ENCODE measurements at regions not wholly inside any gene's neighbourhood (a gene's known extent, or its start where the extent isn't known, plus 50 kb on each side); places are given as distances from the start of the nearest gene placed in this dataset.

DNA sequence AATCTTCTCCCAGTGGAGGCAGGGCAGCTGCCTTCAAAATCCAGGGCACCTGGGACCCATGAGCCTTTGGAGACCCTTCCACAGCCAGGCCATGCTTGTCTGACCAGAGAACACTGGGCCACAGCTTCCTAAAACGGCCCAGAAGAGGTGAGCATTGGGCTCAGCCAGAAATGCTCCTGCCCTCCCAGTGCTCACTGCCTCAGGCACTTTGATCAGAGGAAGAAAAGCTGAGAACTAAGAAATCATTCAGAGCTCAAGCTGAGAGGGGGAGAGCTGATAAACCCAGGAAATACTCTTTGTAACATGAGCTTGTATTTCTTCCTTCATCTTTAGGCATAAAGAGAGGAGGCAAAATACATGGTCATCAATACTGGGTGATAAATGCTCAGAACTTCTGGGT, 365.5 kb upstream of the KLHL29 start:
- BruUV-seq (replicated peaks): no TSS peak
- Histone ChIP-seq H3K27me3 (ENCODE audit: control insufficient read depth in 1 of 2, insufficient read depth in 2 of 2, low read length in 2 of 2) (no peaks in the 10 kb centered on the region), H4K20me1 (ENCODE audit: insufficient read depth, low read length) (no peaks in the 10 kb centered on the region), H2AFZ (ENCODE audit: low read length) (no peak overlapping the region), H3K27ac (ENCODE audit: extremely low read length, insufficient read depth, low read length) (no peak overlapping the region), H3K4me3 (replicated peaks in 1 of 3; ENCODE audit: insufficient read depth in 1 of 3, low read depth in 2 of 3, low read length in 3 of 3) (no peak overlapping the region), H3K9ac (ENCODE audit: insufficient read depth, low read depth, low read length) (no peak overlapping the region), H3K36me3 (replicated peaks in 1 of 2; ENCODE audit: control insufficient read depth in 1 of 2, insufficient read depth in 2 of 2, low read length in 2 of 2) (no peaks in the 10 kb centered on the region), H3K79me2 (ENCODE audit: insufficient read depth, low read length) (no peaks in the 10 kb centered on the region), H3K4me2 (ENCODE audit: low read depth, low read length) (no peak overlapping the region), H3K9me3 (ENCODE audit: low read length) (no peaks in the 10 kb centered on the region), H3K4me1 (ENCODE audit: insufficient read depth, low read length) (no peaks in the 10 kb centered on the region)
- FAIRE-seq (no peak), ATAC-seq (no peak), DNase-seq (ENCODE audit: low spot score) (no peak)
- intact Hi-C loops (cut with micrococcal nuclease; ENCODE audit: unreplicated experiment) (no loop called here), in situ Hi-C loops (cut with HindIII; ENCODE audit: extremely low pct_ligation_motif_present, low pct_unique_long_range_greater_than_20kb) (no loop called here)
- POLR2A ChIA-PET: no interaction called here
- WGBS (ENCODE audit: low lambda C conversion rate): 0% methylated on average over 1 of the region's 1 CpG
- CTCF ChIA-PET (ENCODE audit: low intra/inter-chr PET ratio, low total read pairs): no interaction called here
- no peak for TF ChIP-seq CSRNP1 (CRISPR knock-in tag; IDR thresholded peaks at IDR 0.05)
- TF ChIP-seq SAFB2 (CRISPR knock-in tag; IDR thresholded peaks at IDR 0.05; ENCODE audit: borderline replicate concordance, low read depth): no peak
- TF ChIP-seq, protein P1, sequence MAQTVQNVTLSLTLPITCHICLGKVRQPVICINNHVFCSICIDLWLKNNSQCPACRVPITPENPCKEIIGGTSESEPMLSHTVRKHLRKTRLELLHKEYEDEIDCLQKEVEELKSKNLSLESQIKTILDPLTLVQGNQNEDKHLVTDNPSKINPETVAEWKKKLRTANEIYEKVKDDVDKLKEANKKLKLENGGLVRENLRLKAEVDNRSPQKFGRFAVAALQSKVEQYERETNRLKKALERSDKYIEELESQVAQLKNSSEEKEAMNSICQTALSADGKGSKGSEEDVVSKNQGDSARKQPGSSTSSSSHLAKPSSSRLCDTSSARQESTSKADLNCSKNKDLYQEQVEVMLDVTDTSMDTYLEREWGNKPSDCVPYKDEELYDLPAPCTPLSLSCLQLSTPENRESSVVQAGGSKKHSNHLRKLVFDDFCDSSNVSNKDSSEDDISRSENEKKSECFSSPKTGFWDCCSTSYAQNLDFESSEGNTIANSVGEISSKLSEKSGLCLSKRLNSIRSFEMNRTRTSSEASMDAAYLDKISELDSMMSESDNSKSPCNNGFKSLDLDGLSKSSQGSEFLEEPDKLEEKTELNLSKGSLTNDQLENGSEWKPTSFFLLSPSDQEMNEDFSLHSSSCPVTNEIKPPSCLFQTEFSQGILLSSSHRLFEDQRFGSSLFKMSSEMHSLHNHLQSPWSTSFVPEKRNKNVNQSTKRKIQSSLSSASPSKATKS (CRISPR knock-in tag; IDR thresholded peaks at IDR 0.05): no peak
- TF ChIP-seq FIP1L1 (IDR thresholded peaks at IDR 0.05; ENCODE audit: borderline replicate concordance, insufficient read depth, low read depth, low read length): no peak
- no peak for TF ChIP-seq CEBPB (IDR thresholded peaks at IDR 0.05; ENCODE audit: borderline replicate concordance, low read depth, low read length)
- TF ChIP-seq ZNF883 (CRISPR knock-in tag; IDR thresholded peaks at IDR 0.05; ENCODE audit: not compliant biosample characterization): no peak
- TF ChIP-seq NFYC (CRISPR knock-in tag; IDR thresholded peaks at IDR 0.05): no peak
- TF ChIP-seq ZMYM2 (CRISPR knock-in tag; IDR thresholded peaks at IDR 0.05): no peak
- TF ChIP-seq GLI4 (CRISPR knock-in tag; IDR thresholded peaks at IDR 0.05; ENCODE audit: borderline replicate concordance): no peak
- no peak for TF ChIP-seq DMTF1 (CRISPR knock-in tag; IDR thresholded peaks at IDR 0.05)
- TF ChIP-seq MXI1 (IDR thresholded peaks at IDR 0.05; ENCODE audit: borderline replicate concordance, low read depth, low read length): no peak
- no peak for TF ChIP-seq TBX2 (CRISPR knock-in tag; IDR thresholded peaks at IDR 0.05; ENCODE audit: borderline replicate concordance)
- TF ChIP-seq, protein P2, sequence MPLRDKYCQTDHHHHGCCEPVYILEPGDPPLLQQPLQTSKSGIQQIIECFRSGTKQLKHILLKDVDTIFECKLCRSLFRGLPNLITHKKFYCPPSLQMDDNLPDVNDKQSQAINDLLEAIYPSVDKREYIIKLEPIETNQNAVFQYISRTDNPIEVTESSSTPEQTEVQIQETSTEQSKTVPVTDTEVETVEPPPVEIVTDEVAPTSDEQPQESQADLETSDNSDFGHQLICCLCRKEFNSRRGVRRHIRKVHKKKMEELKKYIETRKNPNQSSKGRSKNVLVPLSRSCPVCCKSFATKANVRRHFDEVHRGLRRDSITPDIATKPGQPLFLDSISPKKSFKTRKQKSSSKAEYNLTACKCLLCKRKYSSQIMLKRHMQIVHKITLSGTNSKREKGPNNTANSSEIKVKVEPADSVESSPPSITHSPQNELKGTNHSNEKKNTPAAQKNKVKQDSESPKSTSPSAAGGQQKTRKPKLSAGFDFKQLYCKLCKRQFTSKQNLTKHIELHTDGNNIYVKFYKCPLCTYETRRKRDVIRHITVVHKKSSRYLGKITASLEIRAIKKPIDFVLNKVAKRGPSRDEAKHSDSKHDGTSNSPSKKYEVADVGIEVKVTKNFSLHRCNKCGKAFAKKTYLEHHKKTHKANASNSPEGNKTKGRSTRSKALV (CRISPR knock-in tag; IDR thresholded peaks at IDR 0.05): no peak

All from HepG2 (cell line).